ENCODE measurements at regions not wholly inside any gene's neighbourhood (a gene's known extent, or its start where the extent isn't known, plus 50 kb on each side); places are given as distances from the start of the nearest gene placed in this dataset.

DNA sequence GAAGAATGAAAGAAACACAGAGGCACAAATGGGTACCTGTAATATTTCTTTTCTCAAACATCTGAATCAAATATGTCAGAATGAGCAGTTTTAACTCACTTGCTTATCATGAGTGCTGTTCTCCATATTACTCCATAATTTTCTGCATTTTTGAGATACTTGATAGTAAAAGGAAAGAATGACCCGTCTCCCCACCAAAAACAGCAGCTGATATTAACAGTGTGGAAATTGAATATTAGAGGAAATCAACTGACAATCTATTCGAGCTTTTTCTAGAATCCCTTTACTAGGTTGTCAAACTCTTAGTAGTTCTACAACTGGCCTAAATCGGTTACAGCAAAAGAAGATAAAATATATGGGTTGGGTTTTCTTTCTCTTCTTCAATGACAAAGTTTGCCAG is 49.9 kb upstream of the HELT start:
- TF ChIP-seq EZH2 (IDR thresholded peaks at IDR 0.05; ENCODE audit: borderline replicate concordance, low read depth, low read length, severe bottlenecking): no peak
- TF ChIP-seq, protein P1, sequence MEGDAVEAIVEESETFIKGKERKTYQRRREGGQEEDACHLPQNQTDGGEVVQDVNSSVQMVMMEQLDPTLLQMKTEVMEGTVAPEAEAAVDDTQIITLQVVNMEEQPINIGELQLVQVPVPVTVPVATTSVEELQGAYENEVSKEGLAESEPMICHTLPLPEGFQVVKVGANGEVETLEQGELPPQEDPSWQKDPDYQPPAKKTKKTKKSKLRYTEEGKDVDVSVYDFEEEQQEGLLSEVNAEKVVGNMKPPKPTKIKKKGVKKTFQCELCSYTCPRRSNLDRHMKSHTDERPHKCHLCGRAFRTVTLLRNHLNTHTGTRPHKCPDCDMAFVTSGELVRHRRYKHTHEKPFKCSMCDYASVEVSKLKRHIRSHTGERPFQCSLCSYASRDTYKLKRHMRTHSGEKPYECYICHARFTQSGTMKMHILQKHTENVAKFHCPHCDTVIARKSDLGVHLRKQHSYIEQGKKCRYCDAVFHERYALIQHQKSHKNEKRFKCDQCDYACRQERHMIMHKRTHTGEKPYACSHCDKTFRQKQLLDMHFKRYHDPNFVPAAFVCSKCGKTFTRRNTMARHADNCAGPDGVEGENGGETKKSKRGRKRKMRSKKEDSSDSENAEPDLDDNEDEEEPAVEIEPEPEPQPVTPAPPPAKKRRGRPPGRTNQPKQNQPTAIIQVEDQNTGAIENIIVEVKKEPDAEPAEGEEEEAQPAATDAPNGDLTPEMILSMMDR (IDR thresholded peaks at IDR 0.05; ENCODE audit: borderline replicate concordance, extremely low read depth, low read length, poor library complexity, severe bottlenecking): no peak

All from DND-41 (cell line).